HT1080 (cell line): ENCODE measurements at regions not wholly inside any gene's neighbourhood (a gene's known extent, or its start where the extent isn't known, plus 50 kb on each side); places are given as distances from the start of the nearest gene placed in this dataset.
A peak's percentile ranks its signal among the peaks of the same experiment; 100 is the strongest.

Experiments
- DNase-seq: peaks from one replicate; pipeline ENCODE4 v3.0.0-alpha.2; 2015; ENCODE audit warnings: low read depth

- no peak for DNase-seq
These were observed 88.9 kb upstream of the BNC2 start for GRCh38 chr9:16959391-16959790.

GRCh38 chr9:16954040-16954439 is 83.6 kb upstream of the BNC2 start:
- DNase-seq: no peak

DNA sequence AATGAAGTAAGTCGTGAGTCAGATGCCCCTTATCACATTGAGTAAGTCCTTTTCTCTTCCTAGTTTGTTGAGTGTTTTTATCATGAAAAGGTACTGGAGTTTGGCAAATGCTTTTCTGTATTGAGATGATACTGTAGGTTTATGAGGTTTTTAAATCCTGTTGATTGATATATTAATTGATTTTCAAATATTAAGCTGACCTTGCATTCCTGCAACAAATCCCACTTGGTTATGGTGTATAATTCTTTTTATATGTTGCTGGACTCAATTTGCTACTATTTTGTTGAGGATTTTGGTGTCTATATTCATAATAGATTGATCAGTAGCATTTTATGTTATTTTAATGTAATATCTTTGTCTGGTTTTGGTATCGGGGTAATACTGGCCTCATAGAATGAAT is 81.0 kb upstream of the BNC2 start:
- no peak for DNase-seq

- no peak for DNase-seq
These were observed 79.6 kb upstream of the BNC2 start for GRCh38 chr9:16950051-16950450.

- no peak for DNase-seq
These were observed 60.1 kb upstream of the BNC2 start for GRCh38 chr9:16930578-16930977.

DNA sequence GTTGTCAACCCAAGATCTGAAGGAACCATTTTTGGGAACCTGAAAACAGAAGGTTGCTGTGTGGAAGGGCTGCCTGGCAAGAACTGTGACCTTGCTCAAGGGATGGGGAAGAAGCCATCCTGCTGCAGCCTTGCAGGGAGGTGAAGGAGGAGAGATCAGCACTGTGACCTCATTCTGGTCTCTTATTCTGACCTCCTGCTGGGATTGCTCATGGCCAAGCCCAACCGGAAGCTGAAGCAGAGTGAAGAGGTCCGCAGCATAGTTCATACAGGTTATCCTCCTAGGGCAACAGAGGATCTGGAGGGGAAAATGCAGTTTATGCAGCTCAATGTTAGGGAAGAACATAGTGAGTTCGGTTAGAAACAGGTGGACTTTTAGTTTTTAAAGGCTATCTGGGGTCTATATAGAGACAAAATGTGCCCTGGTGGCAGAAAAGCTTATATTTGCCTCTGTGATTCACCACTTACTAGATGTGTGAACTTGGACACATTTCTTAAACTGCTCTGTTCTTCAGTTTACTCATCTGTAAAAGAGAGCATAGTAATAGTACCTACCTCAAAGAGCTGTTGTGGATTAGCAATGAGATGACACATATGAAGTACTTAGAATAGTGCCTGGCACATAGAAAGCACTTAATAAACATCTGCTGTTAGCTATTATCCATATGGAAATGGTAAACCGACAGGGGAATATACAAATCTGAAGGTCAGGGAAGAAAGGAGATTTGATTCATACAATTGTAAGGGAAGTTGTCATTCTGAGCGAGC is 57.9 kb upstream of the BNC2 start:
- peak; percentile 76 for DNase-seq

GRCh38 chr9:16925426-16925825 is 55.0 kb upstream of the BNC2 start:
- no peak for DNase-seq

DNA sequence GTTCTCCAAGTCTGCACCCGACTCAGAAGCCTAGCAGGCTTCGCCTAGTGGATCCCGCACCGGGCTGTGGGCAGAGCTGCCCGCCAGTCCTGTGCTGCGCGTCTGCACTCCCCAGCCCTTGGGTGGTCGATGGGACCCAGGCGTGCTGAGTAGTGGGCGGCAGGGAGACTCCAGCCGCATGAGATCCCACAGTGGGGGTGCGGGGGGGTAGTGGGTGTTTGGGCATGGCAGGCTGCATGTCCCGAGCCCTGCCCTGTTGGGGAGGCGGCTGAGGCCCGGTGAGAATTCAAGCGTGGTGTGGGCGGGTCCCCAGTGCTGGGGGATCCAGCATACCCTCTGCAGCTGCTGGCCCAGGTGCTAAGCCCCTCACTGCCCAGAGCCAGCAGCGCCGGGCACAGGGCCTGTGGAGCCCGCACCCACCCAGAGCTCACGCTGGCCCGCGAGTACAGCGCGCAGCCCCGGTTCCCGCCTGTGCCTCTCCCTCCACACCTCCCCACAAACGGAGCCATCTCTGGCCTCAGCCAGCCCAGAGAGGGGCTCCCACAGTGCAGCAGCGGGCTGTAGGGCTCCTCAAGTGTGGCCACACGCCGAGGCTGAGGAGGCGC is 53.9 kb upstream of the BNC2 start:
- no peak for DNase-seq

DNA sequence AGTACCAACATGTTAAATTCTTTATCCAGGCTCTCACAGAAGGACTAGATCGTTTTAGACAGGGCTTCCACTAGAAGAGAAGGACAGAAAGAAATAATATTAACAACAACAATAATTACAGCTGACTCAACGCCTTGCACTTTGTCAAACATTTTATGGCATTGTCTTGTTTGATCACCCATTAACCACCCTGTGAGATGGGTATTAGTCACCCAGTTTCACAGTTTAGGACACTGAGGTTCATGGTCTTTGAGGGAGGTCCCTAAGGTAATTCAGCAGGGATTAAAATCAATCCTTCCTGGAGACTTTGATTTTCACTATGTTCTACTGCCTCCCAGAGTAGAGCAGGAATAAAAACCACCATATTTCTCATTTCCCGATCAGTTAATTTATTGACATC is 51.4 kb upstream of the BNC2 start:
- DNase-seq: peak; percentile 52
